GM19468 (cell line): ENCODE measurements at regions not wholly inside any gene's neighbourhood (a gene's known extent, or its start where the extent isn't known, plus 50 kb on each side); places are given as distances from the start of the nearest gene placed in this dataset.
"Not testable (repeated sequence)": the region's sequence is repeated elsewhere in the genome, so short reads cannot be mapped to it uniquely, and the experiment has no call there.

Experiments used
- ATAC-seq: cut with Tn5 transposase; IDR thresholded peaks from one replicate; pipeline ENCODE4 v1.9.1; 2021; ENCODE audit warnings: mild to moderate bottlenecking, moderate library complexity, moderate number of reproducible peaks; ENCODE audit not compliant: unreplicated experiment; ENCODE audit errors: extremely low read depth

- no peak for ATAC-seq
These were observed 1996.9 kb downstream of the LRRC4C start for GRCh38 chr11:39462506-39462905.

GRCh38 chr11:39461066-39461465 lies 1998.4 kb downstream of the LRRC4C start:
- no peak for ATAC-seq

- no peak for ATAC-seq
These were observed 1999.8 kb downstream of the LRRC4C start for GRCh38 chr11:39459606-39460005.

DNA sequence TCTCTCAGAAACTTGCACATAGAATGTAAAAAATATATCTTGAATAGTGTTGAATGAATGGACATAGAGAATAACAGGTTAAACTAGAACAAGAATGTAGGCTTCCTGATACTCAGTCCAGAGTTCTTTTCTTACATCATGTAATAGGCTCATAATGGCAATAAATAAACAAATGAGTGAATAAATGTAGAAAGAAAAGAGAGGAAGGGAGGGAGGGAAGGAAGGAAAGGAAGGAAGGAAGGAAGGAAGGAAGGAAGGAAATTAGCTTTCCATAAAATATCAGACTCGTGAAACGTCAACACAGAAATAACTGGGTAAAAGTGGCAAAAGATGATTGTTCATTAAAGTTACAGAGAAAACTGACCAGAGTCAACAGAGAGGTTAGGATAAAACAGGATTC lies 2001.0 kb downstream of the LRRC4C start:
- no peak for ATAC-seq

DNA sequence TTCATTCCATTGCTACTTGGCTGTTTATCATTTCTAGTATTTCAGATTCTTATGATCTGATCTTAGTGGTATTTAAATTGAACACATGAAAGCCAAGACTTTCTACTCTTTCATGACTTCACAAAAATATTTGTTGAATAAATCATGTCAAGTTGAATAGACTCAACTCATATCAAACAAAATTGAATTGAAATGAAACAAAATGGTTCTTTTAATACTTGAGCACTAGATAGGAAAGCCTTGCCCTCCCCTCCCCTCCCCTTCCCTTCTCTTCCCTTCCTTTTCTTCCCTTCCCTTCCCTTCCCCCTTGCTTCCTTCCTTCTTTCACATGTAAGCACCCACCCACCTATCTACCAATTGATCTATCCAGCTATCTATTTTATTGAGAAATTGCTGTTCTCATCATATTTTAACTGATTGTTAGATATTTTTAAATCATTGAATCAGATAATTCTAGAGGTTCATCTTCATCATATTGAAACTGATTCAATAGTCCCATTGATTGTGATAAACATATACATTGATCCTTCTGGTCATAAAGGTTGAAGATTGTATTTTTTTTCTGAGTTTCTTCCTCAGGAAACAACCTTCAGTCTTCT lies 2015.9 kb downstream of the LRRC4C start:
- no peak for ATAC-seq

- ATAC-seq = no peak
These were observed 2017.3 kb downstream of the LRRC4C start for GRCh38 chr11:39442177-39442576.

- no peak for ATAC-seq
These were observed 2023.8 kb downstream of the LRRC4C start for GRCh38 chr11:39435641-39436040.

DNA sequence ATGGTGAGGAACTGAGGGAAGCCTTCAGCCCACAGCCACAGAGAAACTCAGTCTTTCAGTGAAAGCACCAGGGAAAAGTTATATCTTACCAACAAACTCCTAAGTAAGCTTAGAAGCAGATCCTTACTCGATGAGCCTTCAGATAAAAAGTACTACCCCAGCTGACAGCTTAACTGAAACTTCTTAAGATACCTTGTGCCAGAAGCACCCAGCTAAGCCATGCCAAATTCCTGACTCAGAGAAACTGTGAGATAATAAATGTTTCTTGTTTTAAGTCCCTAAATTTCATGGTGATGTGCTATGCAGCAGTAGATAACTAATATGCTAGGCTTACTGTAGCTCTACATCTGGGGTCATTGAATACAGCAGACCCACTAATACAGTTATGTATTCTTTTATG lies 2025.0 kb downstream of the LRRC4C start:
- ATAC-seq = no peak

DNA sequence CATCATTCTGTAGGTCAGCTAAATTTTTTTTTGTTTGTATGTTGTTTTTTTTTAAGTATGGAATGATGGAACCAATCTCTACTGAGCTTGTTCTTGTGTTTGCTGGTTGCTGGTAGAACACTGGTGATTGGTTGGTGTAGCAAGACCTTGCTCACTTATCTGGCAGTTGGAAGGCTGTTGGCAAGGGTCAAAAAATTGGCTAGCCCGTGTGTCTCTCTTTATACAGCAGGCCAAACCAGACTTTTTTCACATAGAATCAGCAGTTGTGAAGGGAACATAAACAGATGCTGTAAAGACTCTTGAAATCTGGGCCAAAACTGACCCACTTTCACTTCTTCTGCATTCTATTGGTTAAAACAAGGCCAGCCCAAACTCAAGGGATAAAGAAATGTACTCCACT lies 2026.5 kb downstream of the LRRC4C start:
- ATAC-seq = no peak

GRCh38 chr11:39425226-39425625 lies 2034.2 kb downstream of the LRRC4C start:
- ATAC-seq = no peak

DNA sequence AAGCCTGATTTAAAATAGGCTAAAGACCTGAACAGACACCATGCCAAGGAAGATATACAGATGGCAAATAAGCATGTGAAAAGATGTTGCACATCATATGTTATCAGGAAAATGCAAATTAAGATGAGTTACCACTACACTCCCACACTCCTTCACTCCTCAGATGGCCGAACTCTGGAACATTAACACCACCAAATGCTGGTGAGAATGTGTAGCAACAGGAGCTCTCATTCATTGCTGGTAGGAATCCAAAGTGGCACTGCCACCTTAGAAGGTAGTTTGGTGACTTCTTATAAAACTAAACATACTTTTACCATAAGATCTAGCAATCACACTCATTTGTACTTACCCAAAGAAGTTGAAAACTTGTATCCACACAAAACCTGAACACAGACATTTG lies 2047.3 kb downstream of the LRRC4C start:
- no peak for ATAC-seq

DNA sequence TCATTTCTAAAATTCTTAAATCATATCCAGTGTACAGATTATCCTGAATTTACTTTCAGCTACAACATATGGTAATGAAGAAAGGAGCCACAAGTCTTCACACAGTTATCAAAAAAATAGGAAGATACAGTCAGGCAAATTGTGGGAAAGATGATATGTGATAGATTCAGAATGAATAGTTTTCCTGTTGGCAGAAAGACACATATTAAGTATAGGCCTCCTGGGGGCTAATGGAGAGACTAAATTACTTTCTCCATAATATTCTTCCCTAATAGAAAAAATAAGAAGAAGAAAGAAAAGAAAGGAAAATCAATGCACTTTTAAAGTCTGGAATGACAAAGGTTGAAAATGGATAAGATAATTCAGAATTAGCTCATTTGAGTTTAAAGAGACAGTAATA lies 2073.5 kb downstream of the LRRC4C start:
- no peak for ATAC-seq

DNA sequence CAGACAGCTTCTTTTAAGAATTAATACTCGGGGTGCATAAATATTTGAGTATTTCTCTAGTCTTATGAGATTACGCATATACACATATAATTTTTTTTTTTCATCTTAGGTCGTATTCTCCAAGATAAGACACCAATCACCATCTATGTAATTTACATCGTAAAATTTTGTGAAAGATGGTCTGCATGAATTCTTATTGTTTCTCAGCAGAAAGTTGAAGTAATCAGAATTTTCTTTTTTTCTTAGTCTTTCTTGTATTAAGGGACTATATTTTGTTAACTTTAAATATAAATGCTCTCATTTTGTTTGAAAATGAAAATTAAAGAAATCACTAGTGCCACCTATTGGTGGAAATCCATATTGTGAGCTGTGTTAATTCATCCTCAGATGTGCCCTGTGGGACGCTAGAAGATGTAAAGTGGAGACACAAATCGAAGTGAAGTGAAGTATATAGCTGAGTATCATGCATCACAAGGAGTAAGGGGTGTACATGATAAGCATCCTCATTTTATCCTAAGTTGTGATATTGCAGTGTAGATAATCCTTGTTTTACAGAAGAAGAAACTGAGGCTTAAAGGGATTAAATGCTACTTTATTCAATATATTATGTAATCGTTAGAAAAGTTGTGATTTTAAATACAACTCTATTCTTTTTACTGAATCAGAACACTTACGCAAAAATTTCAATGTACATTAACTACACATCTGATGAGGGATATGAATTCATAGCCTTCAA lies 2084.3 kb downstream of the LRRC4C start:
- peak; percentile 7 for ATAC-seq

- no peak for ATAC-seq
These were observed 2091.9 kb downstream of the LRRC4C start for GRCh38 chr11:39367534-39367933.

DNA sequence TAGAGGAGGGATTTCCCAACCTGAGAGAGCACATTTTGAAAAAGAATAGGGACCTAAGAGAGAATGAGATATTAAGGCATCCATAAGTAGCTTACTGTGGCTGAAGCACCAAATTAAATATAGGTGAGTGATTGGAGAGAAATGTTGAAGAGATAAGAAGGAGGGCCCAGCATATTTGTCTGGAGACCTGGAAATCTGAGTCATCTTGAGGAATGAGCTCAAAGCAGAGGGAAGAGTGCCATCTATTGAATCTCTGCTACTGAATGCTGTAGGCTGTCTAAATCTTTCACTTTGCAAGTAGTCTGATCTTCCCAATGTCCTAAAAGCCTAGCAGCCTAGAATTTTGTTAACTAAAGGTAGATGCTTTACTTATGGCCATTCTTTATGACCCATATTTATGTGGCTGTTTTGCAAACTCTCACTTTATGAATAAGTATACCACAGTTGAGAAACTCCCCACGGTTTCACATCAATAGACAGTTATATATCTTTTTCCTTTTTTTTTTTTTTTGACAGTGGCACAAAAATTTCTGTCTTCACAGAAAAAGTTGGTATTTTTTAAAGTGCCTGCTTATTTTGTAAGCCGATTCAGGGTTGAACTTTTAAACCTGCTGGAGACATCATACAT lies 2093.5 kb downstream of the LRRC4C start:
- no peak for ATAC-seq

DNA sequence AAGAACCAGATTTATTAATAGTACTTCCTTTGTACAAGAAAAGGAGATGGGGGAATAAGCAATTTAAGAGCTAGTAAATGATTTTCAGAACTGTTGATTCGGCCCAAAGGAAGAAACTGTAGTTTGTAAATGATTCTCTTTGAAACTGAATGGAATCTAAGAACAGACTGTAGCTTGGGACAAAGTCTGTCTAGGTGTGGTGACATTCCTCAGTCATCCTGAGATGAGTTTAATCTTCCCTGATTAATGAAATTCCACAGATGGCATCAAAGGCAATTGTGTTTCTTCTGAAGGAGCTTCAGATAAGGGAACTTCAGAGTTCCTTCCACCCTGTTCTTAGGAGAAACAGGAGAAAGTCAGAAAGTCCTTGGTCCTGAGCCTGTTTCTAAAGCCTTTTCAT lies 2095.9 kb downstream of the LRRC4C start:
- no peak for ATAC-seq

- no peak for ATAC-seq
These were observed 2097.9 kb downstream of the LRRC4C start for GRCh38 chr11:39361557-39361956.

- no peak for ATAC-seq
These were observed 2113.5 kb downstream of the LRRC4C start for GRCh38 chr11:39345834-39346442.

GRCh38 chr11:39341461-39341860 lies 2118.0 kb downstream of the LRRC4C start:
- no peak for ATAC-seq

GRCh38 chr11:39333006-39333405 lies 2126.4 kb downstream of the LRRC4C start:
- not testable (repeated sequence) for ATAC-seq

- ATAC-seq = no peak
These were observed 2132.2 kb downstream of the LRRC4C start for GRCh38 chr11:39327302-39327701.
